ENCODE measurements at regions not wholly inside any gene's neighbourhood (a gene's known extent, or its start where the extent isn't known, plus 50 kb on each side); places are given as distances from the start of the nearest gene placed in this dataset.

- TF ChIP-seq, protein P1, sequence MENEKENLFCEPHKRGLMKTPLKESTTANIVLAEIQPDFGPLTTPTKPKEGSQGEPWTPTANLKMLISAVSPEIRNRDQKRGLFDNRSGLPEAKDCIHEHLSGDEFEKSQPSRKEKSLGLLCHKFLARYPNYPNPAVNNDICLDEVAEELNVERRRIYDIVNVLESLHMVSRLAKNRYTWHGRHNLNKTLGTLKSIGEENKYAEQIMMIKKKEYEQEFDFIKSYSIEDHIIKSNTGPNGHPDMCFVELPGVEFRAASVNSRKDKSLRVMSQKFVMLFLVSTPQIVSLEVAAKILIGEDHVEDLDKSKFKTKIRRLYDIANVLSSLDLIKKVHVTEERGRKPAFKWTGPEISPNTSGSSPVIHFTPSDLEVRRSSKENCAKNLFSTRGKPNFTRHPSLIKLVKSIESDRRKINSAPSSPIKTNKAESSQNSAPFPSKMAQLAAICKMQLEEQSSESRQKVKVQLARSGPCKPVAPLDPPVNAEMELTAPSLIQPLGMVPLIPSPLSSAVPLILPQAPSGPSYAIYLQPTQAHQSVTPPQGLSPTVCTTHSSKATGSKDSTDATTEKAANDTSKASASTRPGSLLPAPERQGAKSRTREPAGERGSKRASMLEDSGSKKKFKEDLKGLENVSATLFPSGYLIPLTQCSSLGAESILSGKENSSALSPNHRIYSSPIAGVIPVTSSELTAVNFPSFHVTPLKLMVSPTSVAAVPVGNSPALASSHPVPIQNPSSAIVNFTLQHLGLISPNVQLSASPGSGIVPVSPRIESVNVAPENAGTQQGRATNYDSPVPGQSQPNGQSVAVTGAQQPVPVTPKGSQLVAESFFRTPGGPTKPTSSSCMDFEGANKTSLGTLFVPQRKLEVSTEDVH (IDR thresholded peaks at IDR 0.05; ENCODE audit: low read depth, partially characterized antibody), result no peak
- TF ChIP-seq CEBPB (IDR thresholded peaks at IDR 0.05; ENCODE audit: borderline replicate concordance in 1 of 2, low read depth in 2 of 2, low read length in 2 of 2) (no peak), STAT3 (IDR thresholded peaks at IDR 0.05; ENCODE audit: low read depth, low read length) (no peak), SMAD1 (IDR thresholded peaks at IDR 0.05; ENCODE audit: low read depth, partially characterized antibody) (no peak), NR2C2 (IDR thresholded peaks at IDR 0.05; ENCODE audit: borderline replicate concordance, control insufficient read depth, insufficient read length, low read depth) (no peak), FOXK2 (IDR thresholded peaks at IDR 0.05) (no peak), HDAC6 (IDR thresholded peaks at IDR 0.05; ENCODE audit: unreplicated experiment) (no peak), PML (IDR thresholded peaks at IDR 0.05; ENCODE audit: low read length) (no peak), ASH2L (IDR thresholded peaks at IDR 0.05; ENCODE audit: borderline replicate concordance, low read depth) (no peak), SREBF1 (IDR thresholded peaks at IDR 0.05; ENCODE audit: low read length) (no peak)
Observed at GRCh38 chr7:80054356-80054755, 80.3 kb upstream of the GNAI1 start (continued).

GRCh38 chr7:80053124-80053523, 81.5 kb upstream of the GNAI1 start:
- ATAC-seq, result no peak
- POLR2A ChIA-PET, result no interaction called here
- no peaks in the 10 kb centered on the region for H4K20me1 ChIP-seq (ENCODE audit: control insufficient read depth, insufficient read depth)
- in situ Hi-C loops (cut with MboI) (loop anchor here (25.0 kb wide), 1 partner anchor 609 kb away; no protein-coding TSS in a partner anchor), intact Hi-C loops (cut with micrococcal nuclease; ENCODE audit: unreplicated experiment) (no loop called here)
- H2AFZ ChIP-seq (ENCODE audit: control insufficient read depth, low read depth, low read length), result no peak overlapping the region
- RAD21 ChIA-PET (ENCODE audit: unreplicated experiment), result interaction anchor here (0.6 kb wide), 1 partner anchor 19 kb away, joined by 3 read pairs; no protein-coding TSS in a partner anchor
- H3K79me2 ChIP-seq (ENCODE audit: control insufficient read depth, insufficient read depth, low read length), result no peaks in the 10 kb centered on the region
- no peak overlapping the region for H3K4me2 ChIP-seq (ENCODE audit: control insufficient read depth, insufficient read depth)
- no TSS peak for BruUV-seq (replicated peaks)
- no peaks in the 10 kb centered on the region for H3K36me3 ChIP-seq (ENCODE audit: control insufficient read depth in 2 of 2, insufficient read depth in 2 of 2, low read length in 1 of 2)
- CTCF ChIA-PET, result no interaction called here
- SMC1A ChIA-PET (ENCODE audit: uncharacterized antibody, unreplicated experiment), result no interaction called here
- FAIRE-seq, result no peak
- H3K4me3 ChIP-seq, result no peak overlapping the region
- DNase-seq (ENCODE audit: low read depth, low spot score), result no peak
- H3K9ac ChIP-seq (ENCODE audit: control insufficient read depth, insufficient read depth, low read length), result no peak overlapping the region
- H3K9me3 ChIP-seq (replicated peaks; ENCODE audit: control insufficient read depth, insufficient read depth, low read length), result no peaks in the 10 kb centered on the region
- H3K27ac ChIP-seq (ENCODE audit: control insufficient read depth, insufficient read depth), result no peak overlapping the region
- no peaks in the 10 kb centered on the region for H3K27me3 ChIP-seq (replicated peaks in 1 of 2; ENCODE audit: control insufficient read depth in 2 of 2, insufficient read depth in 2 of 2, low read length in 1 of 2)
- 13% methylated on average over 2 of the region's 2 CpGs for WGBS (ENCODE audit: insufficient coverage, insufficient replicate concordance, low lambda C conversion rate, missing lambda C conversion rate)
- H3K4me1 ChIP-seq (ENCODE audit: control insufficient read depth, insufficient read depth, low read length), result no peaks in the 10 kb centered on the region
- TF ChIP-seq, protein P2, sequence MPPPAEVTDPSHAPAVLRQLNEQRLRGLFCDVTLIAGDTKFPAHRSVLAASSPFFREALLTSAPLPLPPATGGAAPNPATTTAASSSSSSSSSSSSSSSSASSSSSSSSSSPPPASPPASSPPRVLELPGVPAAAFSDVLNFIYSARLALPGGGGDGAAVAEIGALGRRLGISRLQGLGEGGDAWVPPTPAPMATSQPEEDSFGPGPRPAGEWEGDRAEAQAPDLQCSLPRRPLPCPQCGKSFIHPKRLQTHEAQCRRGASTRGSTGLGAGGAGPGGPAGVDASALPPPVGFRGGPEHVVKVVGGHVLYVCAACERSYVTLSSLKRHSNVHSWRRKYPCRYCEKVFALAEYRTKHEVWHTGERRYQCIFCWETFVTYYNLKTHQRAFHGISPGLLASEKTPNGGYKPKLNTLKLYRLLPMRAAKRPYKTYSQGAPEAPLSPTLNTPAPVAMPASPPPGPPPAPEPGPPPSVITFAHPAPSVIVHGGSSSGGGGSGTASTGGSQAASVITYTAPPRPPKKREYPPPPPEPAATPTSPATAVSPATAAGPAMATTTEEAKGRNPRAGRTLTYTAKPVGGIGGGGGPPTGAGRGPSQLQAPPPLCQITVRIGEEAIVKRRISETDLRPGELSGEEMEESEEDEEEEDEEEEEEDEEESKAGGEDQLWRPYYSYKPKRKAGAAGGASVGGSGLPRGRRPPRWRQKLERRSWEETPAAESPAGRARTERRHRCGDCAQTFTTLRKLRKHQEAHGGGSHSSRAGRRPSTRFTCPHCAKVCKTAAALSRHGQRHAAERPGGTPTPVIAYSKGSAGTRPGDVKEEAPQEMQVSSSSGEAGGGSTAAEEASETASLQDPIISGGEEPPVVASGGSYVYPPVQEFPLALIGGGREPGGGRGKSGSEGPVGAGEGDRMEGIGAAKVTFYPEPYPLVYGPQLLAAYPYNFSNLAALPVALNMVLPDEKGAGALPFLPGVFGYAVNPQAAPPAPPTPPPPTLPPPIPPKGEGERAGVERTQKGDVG (CRISPR knock-in tag; IDR thresholded peaks at IDR 0.05), result no peak
- no peak for TF ChIP-seq JUND (IDR thresholded peaks at IDR 0.05; ENCODE audit: low read depth, low read length)
- TF ChIP-seq CEBPB (IDR thresholded peaks at IDR 0.05; ENCODE audit: borderline replicate concordance in 1 of 2, low read depth in 2 of 2, low read length in 2 of 2), result no peak
- no peak for TF ChIP-seq SRF (IDR thresholded peaks at IDR 0.05; ENCODE audit: low read depth in 2 of 2, low read length in 2 of 2)
- no peak for TF ChIP-seq ZBED1 (IDR thresholded peaks at IDR 0.05; ENCODE audit: borderline replicate concordance)
- TF ChIP-seq SREBF1 (IDR thresholded peaks at IDR 0.05; ENCODE audit: low read length), result no peak
- TF ChIP-seq NKRF (conservative IDR thresholded peaks at IDR 0.05), result no peak
